ENCODE measurements at regions not wholly inside any gene's neighbourhood (a gene's known extent, or its start where the extent isn't known, plus 50 kb on each side); places are given as distances from the start of the nearest gene placed in this dataset.

DNA sequence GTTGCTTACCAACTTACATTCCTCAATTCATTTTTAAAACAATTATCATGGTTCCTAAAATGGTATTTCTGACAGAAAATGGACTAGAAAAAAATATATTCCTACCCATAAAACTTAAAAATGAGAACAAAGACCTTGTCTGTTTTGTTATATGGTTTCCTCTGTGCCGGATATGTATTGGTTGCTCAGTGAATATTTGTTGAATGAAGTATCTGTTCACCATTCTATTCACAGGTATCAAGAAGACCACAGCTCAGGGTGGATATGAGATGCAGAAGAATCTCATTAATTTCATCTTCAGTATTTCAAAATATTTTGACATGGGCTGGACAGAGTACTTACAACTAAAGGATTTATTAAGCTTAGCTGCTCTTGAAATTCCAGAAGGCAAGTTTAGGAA lies 58.1 kb downstream of the TUSC7 start:
- no peak overlapping the region for H3K9ac ChIP-seq (ENCODE audit: low read length)
- H3K4me3 ChIP-seq (ENCODE audit: low read length), result no peak overlapping the region
- H3K79me2 ChIP-seq (ENCODE audit: low read length), result no peaks in the 10 kb centered on the region
- no peak overlapping the region for H2AFZ ChIP-seq (ENCODE audit: low read length)
- H3F3A ChIP-seq (ENCODE audit: insufficient read depth, low read length), result no peaks in the 10 kb centered on the region
- no peaks in the 10 kb centered on the region for H4K20me1 ChIP-seq (ENCODE audit: insufficient read depth, low read length)
- H3K4me2 ChIP-seq (ENCODE audit: low read depth, low read length), result no peak overlapping the region
- no peaks in the 10 kb centered on the region for H3K4me1 ChIP-seq (ENCODE audit: low read length)
- TF ChIP-seq, protein P1, sequence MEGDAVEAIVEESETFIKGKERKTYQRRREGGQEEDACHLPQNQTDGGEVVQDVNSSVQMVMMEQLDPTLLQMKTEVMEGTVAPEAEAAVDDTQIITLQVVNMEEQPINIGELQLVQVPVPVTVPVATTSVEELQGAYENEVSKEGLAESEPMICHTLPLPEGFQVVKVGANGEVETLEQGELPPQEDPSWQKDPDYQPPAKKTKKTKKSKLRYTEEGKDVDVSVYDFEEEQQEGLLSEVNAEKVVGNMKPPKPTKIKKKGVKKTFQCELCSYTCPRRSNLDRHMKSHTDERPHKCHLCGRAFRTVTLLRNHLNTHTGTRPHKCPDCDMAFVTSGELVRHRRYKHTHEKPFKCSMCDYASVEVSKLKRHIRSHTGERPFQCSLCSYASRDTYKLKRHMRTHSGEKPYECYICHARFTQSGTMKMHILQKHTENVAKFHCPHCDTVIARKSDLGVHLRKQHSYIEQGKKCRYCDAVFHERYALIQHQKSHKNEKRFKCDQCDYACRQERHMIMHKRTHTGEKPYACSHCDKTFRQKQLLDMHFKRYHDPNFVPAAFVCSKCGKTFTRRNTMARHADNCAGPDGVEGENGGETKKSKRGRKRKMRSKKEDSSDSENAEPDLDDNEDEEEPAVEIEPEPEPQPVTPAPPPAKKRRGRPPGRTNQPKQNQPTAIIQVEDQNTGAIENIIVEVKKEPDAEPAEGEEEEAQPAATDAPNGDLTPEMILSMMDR (IDR thresholded peaks at IDR 0.05; ENCODE audit: low read length), result no peak
- no peak for TF ChIP-seq EZH2 (optimal IDR thresholded peaks at IDR 0.05; ENCODE audit: low read depth, low read length)
- no peak for DNase-seq
- no peaks in the 10 kb centered on the region for H3K9me3 ChIP-seq (replicated peaks; ENCODE audit: insufficient read depth, low read length)
- H3K9me2 ChIP-seq (replicated peaks; ENCODE audit: insufficient read depth, low read length), result no peaks in the 10 kb centered on the region
- H3K27me3 ChIP-seq (replicated peaks; ENCODE audit: insufficient read depth, low read length), result no peaks in the 10 kb centered on the region
- H3K36me3 ChIP-seq (replicated peaks; ENCODE audit: insufficient read depth, low read length), result no peaks in the 10 kb centered on the region
- no peak overlapping the region for H3K27ac ChIP-seq (ENCODE audit: low read length)

DNA sequence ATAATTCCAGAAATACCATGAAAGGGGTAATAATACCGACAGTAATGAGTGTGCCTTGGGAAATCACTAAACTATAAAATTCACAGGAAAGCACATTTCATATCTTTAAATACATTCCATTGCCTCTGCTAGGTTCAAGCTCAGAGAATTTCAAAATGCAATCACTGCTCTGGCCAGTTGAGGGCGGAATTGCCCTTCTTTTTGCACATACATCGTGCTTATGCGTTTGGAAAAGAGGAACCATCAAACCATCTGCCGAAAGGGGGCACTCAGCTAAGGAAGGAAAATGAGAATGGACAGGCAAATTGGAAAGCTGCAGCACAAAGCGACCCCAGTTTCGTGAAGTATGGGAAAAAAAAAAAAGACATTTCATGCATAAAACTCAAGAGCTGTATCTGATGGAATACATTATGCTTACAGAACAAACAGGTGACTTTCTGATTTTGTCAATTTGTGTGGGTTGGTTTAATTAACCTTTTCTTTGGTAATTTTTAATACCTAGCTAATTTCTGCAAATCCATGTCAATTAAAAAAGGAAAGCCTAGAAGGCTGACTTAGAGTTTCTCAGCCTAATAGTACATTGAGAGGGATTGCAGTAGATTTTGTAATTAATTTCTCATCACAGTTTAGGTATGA lies 61.4 kb downstream of the TUSC7 start:
- H3K4me2 ChIP-seq (ENCODE audit: low read depth, low read length), result no peak overlapping the region
- H2AFZ ChIP-seq (ENCODE audit: low read length), result no peak overlapping the region
- no peaks in the 10 kb centered on the region for H3K9me2 ChIP-seq (replicated peaks; ENCODE audit: insufficient read depth, low read length)
- no peaks in the 10 kb centered on the region for H3K9me3 ChIP-seq (replicated peaks; ENCODE audit: insufficient read depth, low read length)
- no peaks in the 10 kb centered on the region for H3K27me3 ChIP-seq (replicated peaks; ENCODE audit: insufficient read depth, low read length)
- no peaks in the 10 kb centered on the region for H4K20me1 ChIP-seq (ENCODE audit: insufficient read depth, low read length)
- H3K4me1 ChIP-seq (ENCODE audit: low read length), result no peaks in the 10 kb centered on the region
- H3F3A ChIP-seq (ENCODE audit: insufficient read depth, low read length), result no peaks in the 10 kb centered on the region
- peak; percentile 69 for DNase-seq
- H3K79me2 ChIP-seq (ENCODE audit: low read length), result no peaks in the 10 kb centered on the region
- H3K36me3 ChIP-seq (replicated peaks; ENCODE audit: insufficient read depth, low read length), result no peaks in the 10 kb centered on the region
- TF ChIP-seq, protein P1 (IDR thresholded peaks at IDR 0.05; ENCODE audit: low read length), result peak; percentile 98
- TF ChIP-seq EZH2phosphoT487 (IDR thresholded peaks at IDR 0.05; ENCODE audit: low read length) (no peak), EZH2 (optimal IDR thresholded peaks at IDR 0.05; ENCODE audit: low read depth, low read length) (no peak)
- no peak overlapping the region for H3K4me3 ChIP-seq (ENCODE audit: low read length)
- H3K27ac ChIP-seq (ENCODE audit: low read length), result no peak overlapping the region
- H3K9ac ChIP-seq (ENCODE audit: low read length), result no peak overlapping the region

DNA sequence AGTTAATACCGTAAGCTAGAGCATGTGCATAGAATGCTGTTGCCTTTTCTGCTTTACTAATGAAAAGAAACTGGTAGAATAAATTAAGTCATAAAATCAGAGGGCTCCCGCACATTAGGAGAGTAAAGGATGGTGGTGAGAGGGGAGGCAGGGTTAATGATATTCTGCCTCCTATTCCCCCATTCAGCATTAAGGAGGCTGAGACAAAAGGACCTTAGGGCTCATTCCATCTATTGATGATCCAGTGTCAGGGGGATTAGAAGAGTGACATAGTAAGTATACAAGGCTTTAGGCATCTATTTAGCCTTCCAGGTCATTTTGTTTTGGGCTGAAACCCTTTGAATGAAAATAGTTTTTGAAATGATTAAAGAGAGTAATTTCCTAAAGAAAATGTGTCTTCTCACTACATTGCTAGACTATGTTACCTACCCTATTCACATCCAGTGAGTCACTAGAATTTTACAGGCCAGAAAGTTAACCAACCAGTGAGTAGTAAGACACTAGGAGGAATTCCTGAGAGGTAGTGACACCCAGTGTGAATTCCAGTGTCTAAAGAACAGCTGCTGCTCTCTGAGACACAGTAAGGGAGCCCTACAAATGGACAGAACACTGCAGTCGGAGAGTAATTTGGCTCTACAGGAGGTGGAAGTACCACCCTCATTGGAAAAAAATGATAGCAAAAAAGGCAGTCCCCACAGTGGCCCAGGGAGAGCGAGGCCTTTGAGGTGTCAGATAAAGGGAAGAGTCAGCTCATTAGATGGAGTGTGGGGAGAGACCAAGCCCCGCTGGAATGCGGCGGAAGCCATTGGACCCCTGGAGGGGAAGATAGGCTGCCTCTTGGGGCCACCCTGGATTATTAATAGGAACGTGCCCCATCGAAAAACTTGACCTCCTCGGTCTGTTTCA lies 67.6 kb downstream of the TUSC7 start:
- Histone ChIP-seq H3K4me1 (ENCODE audit: low read length) (no peaks in the 10 kb centered on the region), H3K4me2 (ENCODE audit: low read depth, low read length) (no peak overlapping the region), H3F3A (ENCODE audit: insufficient read depth, low read length) (no peaks in the 10 kb centered on the region), H3K27me3 (replicated peaks; ENCODE audit: insufficient read depth, low read length) (no peaks in the 10 kb centered on the region), H3K36me3 (replicated peaks; ENCODE audit: insufficient read depth, low read length) (no peaks in the 10 kb centered on the region), H2AFZ (ENCODE audit: low read length) (no peak overlapping the region), H3K9ac (ENCODE audit: low read length) (no peak overlapping the region), H3K79me2 (ENCODE audit: low read length) (no peaks in the 10 kb centered on the region), H3K4me3 (ENCODE audit: low read length) (no peak overlapping the region), H3K27ac (ENCODE audit: low read length) (no peak overlapping the region), H4K20me1 (ENCODE audit: insufficient read depth, low read length) (no peaks in the 10 kb centered on the region), H3K9me3 (replicated peaks; ENCODE audit: insufficient read depth, low read length) (no peaks in the 10 kb centered on the region), H3K9me2 (replicated peaks; ENCODE audit: insufficient read depth, low read length) (no peaks in the 10 kb centered on the region)
- DNase-seq, result no peak
- no peak for TF ChIP-seq EZH2phosphoT487 (IDR thresholded peaks at IDR 0.05; ENCODE audit: low read length)

DNA sequence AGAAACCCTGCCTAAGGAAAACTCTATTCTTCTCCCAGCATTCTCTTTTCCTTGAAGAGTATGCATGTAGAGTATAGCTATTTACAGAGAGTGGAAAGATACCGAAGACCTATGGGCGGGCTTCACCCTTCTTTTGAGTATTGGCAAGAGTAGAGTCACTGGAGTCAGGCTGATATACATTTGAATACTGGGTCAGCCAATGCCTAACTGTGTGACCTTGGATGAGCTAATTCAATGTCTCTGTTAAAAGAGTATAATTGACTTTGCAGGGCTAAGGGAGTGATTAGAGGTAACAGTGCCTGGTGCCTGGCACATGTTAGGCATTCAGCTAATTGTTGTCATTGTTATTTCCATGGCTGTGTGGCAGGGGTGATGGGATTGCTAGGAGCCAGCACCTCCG lies 75.6 kb downstream of the TUSC7 start:
- Histone ChIP-seq H3K4me2 (ENCODE audit: low read depth, low read length) (no peak overlapping the region), H3K79me2 (ENCODE audit: low read length) (no peaks in the 10 kb centered on the region), H3K9ac (ENCODE audit: low read length) (no peak overlapping the region), H3K4me3 (ENCODE audit: low read length) (no peak overlapping the region), H2AFZ (ENCODE audit: low read length) (no peak overlapping the region), H4K20me1 (ENCODE audit: insufficient read depth, low read length) (no peaks in the 10 kb centered on the region), H3K9me2 (replicated peaks; ENCODE audit: insufficient read depth, low read length) (no peaks in the 10 kb centered on the region), H3K36me3 (replicated peaks; ENCODE audit: insufficient read depth, low read length) (no peaks in the 10 kb centered on the region), H3K4me1 (ENCODE audit: low read length) (no peaks in the 10 kb centered on the region), H3K27me3 (replicated peaks; ENCODE audit: insufficient read depth, low read length) (no peaks in the 10 kb centered on the region), H3K27ac (ENCODE audit: low read length) (no peak overlapping the region), H3F3A (ENCODE audit: insufficient read depth, low read length) (no peaks in the 10 kb centered on the region), H3K9me3 (replicated peaks; ENCODE audit: insufficient read depth, low read length) (no peaks in the 10 kb centered on the region)
- no peak for DNase-seq
- TF ChIP-seq EZH2 (optimal IDR thresholded peaks at IDR 0.05; ENCODE audit: low read depth, low read length), result no peak
- TF ChIP-seq, protein P1 (IDR thresholded peaks at IDR 0.05; ENCODE audit: low read length), result no peak
- no peak for TF ChIP-seq EZH2phosphoT487 (IDR thresholded peaks at IDR 0.05; ENCODE audit: low read length)

All from MM.1S (cell line).